ENCODE measurements at regions not wholly inside any gene's neighbourhood (a gene's known extent, or its start where the extent isn't known, plus 50 kb on each side); places are given as distances from the start of the nearest gene placed in this dataset.

DNA sequence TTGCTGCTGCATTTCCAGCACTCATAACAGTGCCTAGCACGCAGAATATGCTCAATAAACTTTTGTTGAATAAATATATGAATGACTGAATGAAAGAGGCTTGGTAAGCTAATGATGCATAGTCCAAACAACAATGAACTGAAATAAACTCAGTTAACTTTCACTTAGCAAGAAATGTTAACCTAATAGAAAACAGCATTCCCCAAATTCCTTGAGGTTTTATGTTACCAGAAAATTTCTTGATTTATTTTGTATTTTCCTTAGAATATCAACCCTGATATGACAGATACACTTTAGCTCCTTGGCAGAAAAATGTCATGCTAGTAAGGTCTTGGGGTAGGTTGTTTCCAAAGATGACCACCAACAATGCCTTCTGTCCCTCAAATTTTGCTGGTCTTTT, 217.4 kb downstream of the KCNE4 start:
- TF ChIP-seq, protein P1, sequence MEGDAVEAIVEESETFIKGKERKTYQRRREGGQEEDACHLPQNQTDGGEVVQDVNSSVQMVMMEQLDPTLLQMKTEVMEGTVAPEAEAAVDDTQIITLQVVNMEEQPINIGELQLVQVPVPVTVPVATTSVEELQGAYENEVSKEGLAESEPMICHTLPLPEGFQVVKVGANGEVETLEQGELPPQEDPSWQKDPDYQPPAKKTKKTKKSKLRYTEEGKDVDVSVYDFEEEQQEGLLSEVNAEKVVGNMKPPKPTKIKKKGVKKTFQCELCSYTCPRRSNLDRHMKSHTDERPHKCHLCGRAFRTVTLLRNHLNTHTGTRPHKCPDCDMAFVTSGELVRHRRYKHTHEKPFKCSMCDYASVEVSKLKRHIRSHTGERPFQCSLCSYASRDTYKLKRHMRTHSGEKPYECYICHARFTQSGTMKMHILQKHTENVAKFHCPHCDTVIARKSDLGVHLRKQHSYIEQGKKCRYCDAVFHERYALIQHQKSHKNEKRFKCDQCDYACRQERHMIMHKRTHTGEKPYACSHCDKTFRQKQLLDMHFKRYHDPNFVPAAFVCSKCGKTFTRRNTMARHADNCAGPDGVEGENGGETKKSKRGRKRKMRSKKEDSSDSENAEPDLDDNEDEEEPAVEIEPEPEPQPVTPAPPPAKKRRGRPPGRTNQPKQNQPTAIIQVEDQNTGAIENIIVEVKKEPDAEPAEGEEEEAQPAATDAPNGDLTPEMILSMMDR (IDR thresholded peaks at IDR 0.05; ENCODE audit: unreplicated experiment), result no peak
- no peaks in the 10 kb centered on the region for H3K36me3 Mint-ChIP-seq (ENCODE audit: insufficient read depth, unreplicated experiment)
- H3K27me3 Mint-ChIP-seq (ENCODE audit: unreplicated experiment), result no peaks in the 10 kb centered on the region
- CTCF ChIA-PET, result no interaction called here
- no peak for DNase-seq
- no peaks in the 10 kb centered on the region for H3K9me3 Mint-ChIP-seq (ENCODE audit: low read depth, unreplicated experiment)
- H3K4me1 Mint-ChIP-seq (ENCODE audit: low read depth, unreplicated experiment), result no peaks in the 10 kb centered on the region
- BruUV-seq (replicated peaks), result no TSS peak
- H3K27ac Mint-ChIP-seq (ENCODE audit: unreplicated experiment), result no peak overlapping the region
- intact Hi-C loops (cut with micrococcal nuclease; ENCODE audit: unreplicated experiment), result no loop called here
- no peak overlapping the region for H3K4me3 Mint-ChIP-seq (ENCODE audit: low read depth, unreplicated experiment)

DNA sequence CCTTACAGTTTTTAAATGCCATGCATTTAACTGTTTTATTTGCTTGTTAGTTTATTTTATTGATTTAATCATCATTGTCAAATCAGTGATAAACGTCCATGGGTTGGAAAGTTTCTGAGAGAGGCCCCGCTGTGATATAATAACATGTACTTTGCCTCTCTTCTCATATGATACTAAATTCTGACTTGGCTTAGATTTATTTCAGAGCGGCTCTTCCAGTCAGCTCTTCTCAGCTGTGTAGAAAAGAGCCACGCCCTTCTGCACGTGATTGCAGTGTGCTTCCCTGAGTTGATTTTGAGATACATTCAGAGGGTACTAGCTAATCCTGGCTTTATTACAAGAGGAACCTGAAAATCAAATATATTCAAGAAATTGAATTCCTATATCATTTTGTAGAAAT, 218.6 kb downstream of the KCNE4 start:
- no peaks in the 10 kb centered on the region for H3K27me3 Mint-ChIP-seq (ENCODE audit: unreplicated experiment)
- TF ChIP-seq, protein P1 (IDR thresholded peaks at IDR 0.05; ENCODE audit: unreplicated experiment), result no peak
- H3K9me3 Mint-ChIP-seq (ENCODE audit: low read depth, unreplicated experiment), result no peaks in the 10 kb centered on the region
- CTCF ChIA-PET, result no interaction called here
- DNase-seq, result no peak
- BruUV-seq (replicated peaks), result no TSS peak
- H3K36me3 Mint-ChIP-seq (ENCODE audit: insufficient read depth, unreplicated experiment), result no peaks in the 10 kb centered on the region
- H3K27ac Mint-ChIP-seq (ENCODE audit: unreplicated experiment), result no peak overlapping the region
- no peak overlapping the region for H3K4me3 Mint-ChIP-seq (ENCODE audit: low read depth, unreplicated experiment)
- no peaks in the 10 kb centered on the region for H3K4me1 Mint-ChIP-seq (ENCODE audit: low read depth, unreplicated experiment)
- intact Hi-C loops (cut with micrococcal nuclease; ENCODE audit: unreplicated experiment), result no loop called here

DNA sequence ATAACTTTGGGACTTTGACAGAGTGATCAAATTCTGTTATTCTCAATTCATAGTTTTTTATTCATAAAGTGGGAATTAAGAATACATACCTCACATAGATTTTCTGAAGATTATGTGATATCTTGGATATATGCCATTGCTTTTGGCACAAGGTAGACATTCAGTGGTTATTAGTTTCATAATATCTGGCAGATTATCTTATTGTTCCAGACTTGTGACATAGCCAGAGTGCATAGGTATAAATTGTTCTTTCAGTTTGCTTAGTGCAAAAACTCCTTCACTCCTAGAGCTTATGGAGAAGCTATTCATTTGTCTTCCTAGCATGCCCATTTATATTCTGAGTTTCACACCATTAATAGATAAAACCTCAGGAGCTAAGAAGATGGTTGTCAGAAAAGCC, 222.0 kb downstream of the KCNE4 start:
- Mint-ChIP-seq H3K27ac (ENCODE audit: unreplicated experiment) (no peak overlapping the region), H3K4me1 (ENCODE audit: low read depth, unreplicated experiment) (no peaks in the 10 kb centered on the region), H3K36me3 (ENCODE audit: insufficient read depth, unreplicated experiment) (no peaks in the 10 kb centered on the region), H3K4me3 (ENCODE audit: low read depth, unreplicated experiment) (no peak overlapping the region), H3K27me3 (ENCODE audit: unreplicated experiment) (no peaks in the 10 kb centered on the region), H3K9me3 (ENCODE audit: low read depth, unreplicated experiment) (no peaks in the 10 kb centered on the region)
- BruUV-seq (replicated peaks), result no TSS peak
- intact Hi-C loops (cut with micrococcal nuclease; ENCODE audit: unreplicated experiment), result no loop called here
- no peak for DNase-seq
- TF ChIP-seq, protein P1 (IDR thresholded peaks at IDR 0.05; ENCODE audit: unreplicated experiment), result no peak
- CTCF ChIA-PET, result no interaction called here

DNA sequence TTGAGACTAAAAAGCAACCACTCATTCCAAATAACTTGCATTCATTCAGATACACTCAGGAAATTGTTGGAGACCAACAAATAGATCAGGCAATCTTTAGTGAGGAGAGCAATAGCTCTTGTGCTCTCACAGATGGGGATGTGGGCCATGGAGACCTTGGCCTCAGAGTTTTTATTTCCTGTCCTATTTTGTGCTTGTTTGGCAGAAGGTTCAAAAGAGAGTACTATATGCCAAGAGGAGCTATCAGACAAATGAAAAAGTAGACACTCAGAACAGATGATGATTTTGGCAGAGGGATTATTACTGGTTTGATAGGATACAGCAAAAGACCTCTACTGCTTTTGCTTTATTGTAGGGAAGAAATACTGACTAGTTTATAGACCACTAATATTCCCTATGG, 230.2 kb downstream of the KCNE4 start:
- intact Hi-C loops (cut with micrococcal nuclease; ENCODE audit: unreplicated experiment), result no loop called here
- DNase-seq, result no peak
- TF ChIP-seq, protein P1 (IDR thresholded peaks at IDR 0.05; ENCODE audit: unreplicated experiment), result no peak
- no peaks in the 10 kb centered on the region for H3K27me3 Mint-ChIP-seq (ENCODE audit: unreplicated experiment)
- no peak overlapping the region for H3K27ac Mint-ChIP-seq (ENCODE audit: unreplicated experiment)
- H3K4me1 Mint-ChIP-seq (ENCODE audit: low read depth, unreplicated experiment), result no peaks in the 10 kb centered on the region
- no TSS peak for BruUV-seq (replicated peaks)
- no peak overlapping the region for H3K4me3 Mint-ChIP-seq (ENCODE audit: low read depth, unreplicated experiment)
- no peaks in the 10 kb centered on the region for H3K9me3 Mint-ChIP-seq (ENCODE audit: low read depth, unreplicated experiment)
- CTCF ChIA-PET, result no interaction called here
- no peaks in the 10 kb centered on the region for H3K36me3 Mint-ChIP-seq (ENCODE audit: insufficient read depth, unreplicated experiment)

DNA sequence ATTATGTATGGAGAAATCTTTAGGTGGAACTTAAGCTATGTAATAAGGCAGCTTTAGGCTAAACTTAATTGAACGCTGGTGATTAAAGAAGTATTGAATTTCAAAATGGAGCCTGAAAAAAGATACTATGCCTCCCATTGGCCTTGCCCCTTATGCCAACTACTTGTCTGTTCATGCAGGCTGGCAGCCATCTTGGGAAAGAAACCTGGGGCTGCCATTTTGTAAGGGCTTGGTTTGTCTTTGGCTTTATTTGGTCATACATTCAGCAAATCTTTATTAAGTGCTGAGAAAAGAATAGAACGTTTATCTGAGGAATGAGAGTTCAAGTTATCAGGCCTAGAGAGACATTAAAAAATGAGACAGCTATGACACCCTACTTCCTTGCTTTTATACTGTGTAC, 231.3 kb downstream of the KCNE4 start:
- DNase-seq, result no peak
- H3K27ac Mint-ChIP-seq (ENCODE audit: unreplicated experiment), result no peak overlapping the region
- intact Hi-C loops (cut with micrococcal nuclease; ENCODE audit: unreplicated experiment), result no loop called here
- TF ChIP-seq, protein P1 (IDR thresholded peaks at IDR 0.05; ENCODE audit: unreplicated experiment), result no peak
- H3K9me3 Mint-ChIP-seq (ENCODE audit: low read depth, unreplicated experiment), result no peaks in the 10 kb centered on the region
- BruUV-seq (replicated peaks), result no TSS peak
- no peak overlapping the region for H3K4me3 Mint-ChIP-seq (ENCODE audit: low read depth, unreplicated experiment)
- H3K4me1 Mint-ChIP-seq (ENCODE audit: low read depth, unreplicated experiment), result no peaks in the 10 kb centered on the region
- no peaks in the 10 kb centered on the region for H3K36me3 Mint-ChIP-seq (ENCODE audit: insufficient read depth, unreplicated experiment)
- CTCF ChIA-PET, result no interaction called here
- no peaks in the 10 kb centered on the region for H3K27me3 Mint-ChIP-seq (ENCODE audit: unreplicated experiment)
